Myocyte (in vitro differentiated cells): ENCODE measurements at regions not wholly inside any gene's neighbourhood (a gene's known extent, or its start where the extent isn't known, plus 50 kb on each side); places are given as distances from the start of the nearest gene placed in this dataset.
"Not testable (repeated sequence)": the region's sequence is repeated elsewhere in the genome, so short reads cannot be mapped to it uniquely, and the experiment has no call there.

Experiments
- DNase-seq: peaks from one replicate; pipeline ENCODE4 v3.0.0-alpha.2; 2012; ENCODE audit warnings: low read depth

DNA sequence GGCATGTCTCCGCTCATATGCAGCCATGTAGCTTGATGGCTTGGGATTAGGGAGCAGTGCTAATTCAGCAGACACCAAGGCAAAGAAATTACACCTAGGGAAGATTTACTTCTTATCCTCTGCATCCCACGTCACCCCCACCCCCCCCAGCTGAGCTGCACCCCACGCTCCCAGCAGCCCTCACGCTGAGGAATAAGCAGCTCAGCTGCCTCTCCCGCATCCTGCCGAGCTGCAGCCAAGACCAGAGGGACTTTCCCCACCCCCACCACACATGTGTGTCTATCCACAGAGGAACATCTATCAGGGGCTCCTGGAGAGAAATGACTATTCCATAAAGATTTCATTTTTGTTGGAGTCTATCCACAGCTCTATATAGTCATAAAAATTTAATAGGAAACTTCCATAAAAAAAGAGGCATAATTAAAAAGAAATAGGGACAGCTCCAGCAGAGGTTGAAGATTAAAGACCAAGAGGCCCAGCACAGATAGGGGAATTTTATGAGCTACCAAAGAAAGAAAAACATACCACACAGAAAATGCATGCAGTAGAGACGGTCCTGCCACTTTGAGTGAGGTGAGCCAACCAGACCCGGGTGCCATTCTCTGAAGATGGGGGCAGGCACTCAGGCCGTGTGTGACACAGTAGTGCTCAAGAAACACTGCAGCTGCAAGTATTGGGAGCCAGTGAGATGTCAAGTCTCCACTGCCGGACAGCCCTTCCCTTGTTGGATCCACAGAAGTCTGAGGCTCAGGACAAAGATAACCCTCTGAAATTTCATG lies 274.8 kb downstream of the BCL2L11 start:
- DNase-seq, result peak; percentile 73

DNA sequence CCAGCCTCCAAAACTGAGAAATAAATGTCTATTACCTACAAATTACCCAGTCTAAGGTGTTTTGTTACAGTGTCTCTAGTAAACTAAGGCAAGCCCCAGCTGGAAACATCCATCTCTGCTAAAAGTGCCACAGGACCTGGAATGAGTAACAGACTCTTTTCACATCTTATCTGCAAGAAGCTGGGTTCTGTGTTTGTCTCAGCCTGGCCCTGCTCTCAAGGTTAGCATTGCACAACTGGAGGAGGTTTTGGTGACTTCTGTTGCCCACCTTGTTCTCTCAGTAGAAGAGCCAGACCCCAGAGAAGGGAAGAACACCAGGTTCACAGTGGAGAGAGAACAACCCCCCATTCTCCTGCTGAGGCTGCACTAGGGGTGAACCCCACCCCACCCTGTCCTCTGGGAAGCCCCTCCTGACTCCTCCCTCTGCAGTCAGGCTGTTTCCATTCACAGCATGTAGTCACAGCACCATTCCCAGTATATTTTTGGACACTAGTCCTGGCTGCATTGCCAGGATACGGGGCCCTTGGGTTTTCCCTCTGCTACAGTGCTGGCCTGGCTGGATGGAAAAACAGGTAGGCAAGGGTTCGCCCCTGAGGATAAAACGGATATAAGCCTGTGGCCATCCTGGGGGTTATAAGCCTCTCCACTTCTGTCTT lies 280.0 kb downstream of the BCL2L11 start:
- not testable (repeated sequence) for DNase-seq

DNA sequence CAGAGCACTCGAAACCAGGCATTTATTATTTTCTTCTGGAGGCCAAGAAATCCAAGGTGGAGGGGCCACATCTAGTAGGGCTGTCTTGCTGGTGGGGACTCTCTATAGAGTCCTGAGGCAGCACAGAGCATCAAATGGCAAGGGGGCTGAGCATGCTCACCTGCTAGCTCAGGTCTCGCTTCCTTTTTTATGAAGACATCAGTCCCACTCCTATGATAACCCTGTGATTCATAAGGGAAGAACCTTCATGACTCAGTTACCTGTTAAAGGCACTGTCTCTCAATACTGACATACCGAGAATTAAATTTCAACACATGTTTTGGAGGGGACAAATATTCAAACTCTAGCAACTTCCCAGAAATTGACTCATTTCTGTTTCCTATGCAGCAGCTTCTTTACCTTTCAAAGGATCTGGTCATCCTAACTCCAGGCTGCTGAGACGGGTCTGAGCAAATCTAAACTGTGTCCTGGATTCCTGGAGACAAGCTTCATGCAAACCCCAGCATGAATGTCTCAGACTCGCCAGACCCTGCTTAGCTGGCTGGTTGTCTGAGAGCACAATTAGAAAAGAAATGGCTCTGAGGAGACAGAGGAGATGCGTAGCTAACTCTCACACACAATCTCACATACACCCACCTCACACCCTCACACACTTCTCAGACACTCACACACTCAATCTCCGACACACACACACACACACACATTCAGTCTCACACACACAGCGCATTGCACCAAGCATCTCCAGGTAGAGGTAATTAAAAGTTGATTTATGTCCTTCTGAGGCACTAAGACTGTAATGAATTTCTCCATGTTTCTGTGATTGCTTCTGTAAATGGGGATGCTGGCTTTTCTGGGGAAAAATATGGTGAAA lies 280.8 kb downstream of the BCL2L11 start:
- DNase-seq, result not testable (repeated sequence)

DNA sequence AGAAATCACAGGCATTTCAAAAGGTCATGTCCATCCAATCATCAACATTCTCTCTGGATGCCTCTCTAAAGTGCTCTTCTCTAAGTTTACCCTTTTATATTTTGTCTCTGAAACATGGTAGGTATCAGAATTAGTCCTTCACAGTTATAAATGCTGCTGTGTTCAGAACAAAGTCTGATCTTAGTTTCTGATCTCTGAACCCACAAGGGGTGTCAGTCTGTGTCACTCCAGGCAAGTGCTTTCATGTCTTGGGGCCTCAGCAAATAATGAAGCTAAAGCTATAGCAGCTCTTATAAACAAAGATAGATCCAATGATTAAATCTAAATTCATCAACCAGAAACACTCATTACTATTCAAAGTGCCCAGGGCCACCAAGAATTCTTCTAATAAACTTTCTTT lies 281.7 kb downstream of the BCL2L11 start:
- not testable (repeated sequence) for DNase-seq

DNA sequence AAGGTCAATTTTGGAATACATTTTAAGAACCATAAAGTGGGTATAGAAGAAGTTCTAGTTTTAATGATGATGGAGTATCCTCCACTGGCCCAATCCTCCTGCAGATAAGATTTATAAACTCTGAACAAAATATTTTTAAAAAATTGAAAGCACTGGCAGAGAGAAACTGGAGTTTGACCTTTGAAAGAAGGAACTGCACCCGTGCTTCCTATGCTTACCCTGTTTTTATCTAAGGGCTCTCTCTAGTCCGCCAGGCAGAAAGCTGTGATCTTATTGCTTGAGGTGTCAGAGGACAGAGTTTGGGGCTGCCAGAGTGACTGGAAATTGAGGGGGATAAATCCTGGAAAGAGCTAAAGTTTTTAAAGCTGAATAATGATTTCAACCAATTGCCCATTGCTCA lies 282.6 kb downstream of the BCL2L11 start:
- DNase-seq, result not testable (repeated sequence)

DNA sequence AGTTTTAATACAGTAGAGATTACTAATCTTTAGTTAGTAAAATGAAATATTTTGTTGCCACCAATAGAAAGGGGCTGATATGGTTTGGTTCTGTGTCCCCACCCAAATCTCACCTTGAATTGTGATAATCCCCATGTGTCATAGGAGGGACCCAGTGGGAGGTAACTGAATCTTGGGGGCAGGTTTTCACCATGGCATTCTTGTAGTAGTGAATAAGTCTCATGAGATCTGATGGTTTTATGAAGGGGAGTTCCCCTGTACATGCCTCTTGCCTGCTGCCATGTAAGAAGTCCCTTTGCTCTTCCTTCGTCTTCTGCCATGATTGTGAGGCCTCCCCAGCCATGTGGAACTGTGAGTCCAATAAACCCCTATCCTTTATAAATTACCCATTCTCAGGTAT lies 285.9 kb downstream of the BCL2L11 start:
- not testable (repeated sequence) for DNase-seq

DNA sequence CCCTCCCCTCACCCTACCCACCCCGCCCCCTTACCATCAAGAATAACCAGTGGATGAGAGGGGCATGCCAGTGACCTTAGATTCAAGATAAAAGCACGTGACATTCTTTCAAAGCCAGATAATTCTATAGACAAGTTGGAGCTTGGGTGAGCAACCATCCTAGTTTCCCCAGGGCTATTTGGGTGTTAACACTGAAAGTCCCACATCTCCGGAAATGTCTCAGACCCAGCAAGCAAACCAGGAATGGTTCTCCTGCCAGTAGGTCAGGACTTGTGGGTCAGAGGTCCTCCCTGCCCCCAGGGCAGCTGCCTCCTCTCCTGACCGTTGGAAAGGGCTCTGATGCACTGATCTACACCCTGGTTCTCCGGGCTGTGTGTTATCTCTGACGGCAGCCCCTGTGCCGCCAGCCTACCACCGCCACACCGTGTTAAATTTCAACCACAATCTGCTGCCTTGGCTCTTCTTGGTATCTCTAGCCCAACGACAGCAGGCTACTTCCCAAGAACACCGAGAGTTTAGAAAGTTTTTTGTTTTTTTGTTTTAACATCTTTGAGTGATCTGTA lies 287.0 kb downstream of the BCL2L11 start:
- DNase-seq, result not testable (repeated sequence)

DNA sequence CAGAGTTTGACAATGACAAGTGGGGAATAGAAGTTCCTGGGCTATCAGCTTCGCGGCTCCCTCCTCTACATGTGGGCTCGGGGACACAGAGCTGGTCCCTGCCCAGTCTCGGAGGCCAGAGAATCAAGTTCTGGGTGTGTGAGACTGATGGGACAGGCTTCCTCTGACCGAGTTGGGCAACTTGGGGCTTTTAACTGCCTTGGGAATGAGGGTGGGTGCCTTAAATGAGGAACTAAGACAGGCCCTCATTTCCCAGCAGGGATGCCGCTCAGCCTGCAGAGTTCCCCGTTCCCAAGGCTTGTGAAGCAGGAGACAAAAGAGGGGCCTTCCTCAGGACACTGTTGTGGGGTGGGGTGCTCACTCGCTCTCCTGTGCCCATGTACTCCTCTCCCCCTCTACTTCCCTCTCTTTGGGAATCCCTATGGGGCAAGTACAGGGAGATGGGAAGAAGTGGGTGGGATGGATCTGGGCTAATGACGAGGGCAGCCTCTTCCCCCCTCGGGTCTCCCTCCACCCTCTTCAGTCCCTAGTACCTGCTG lies 290.2 kb downstream of the BCL2L11 start:
- not testable (repeated sequence) for DNase-seq

DNA sequence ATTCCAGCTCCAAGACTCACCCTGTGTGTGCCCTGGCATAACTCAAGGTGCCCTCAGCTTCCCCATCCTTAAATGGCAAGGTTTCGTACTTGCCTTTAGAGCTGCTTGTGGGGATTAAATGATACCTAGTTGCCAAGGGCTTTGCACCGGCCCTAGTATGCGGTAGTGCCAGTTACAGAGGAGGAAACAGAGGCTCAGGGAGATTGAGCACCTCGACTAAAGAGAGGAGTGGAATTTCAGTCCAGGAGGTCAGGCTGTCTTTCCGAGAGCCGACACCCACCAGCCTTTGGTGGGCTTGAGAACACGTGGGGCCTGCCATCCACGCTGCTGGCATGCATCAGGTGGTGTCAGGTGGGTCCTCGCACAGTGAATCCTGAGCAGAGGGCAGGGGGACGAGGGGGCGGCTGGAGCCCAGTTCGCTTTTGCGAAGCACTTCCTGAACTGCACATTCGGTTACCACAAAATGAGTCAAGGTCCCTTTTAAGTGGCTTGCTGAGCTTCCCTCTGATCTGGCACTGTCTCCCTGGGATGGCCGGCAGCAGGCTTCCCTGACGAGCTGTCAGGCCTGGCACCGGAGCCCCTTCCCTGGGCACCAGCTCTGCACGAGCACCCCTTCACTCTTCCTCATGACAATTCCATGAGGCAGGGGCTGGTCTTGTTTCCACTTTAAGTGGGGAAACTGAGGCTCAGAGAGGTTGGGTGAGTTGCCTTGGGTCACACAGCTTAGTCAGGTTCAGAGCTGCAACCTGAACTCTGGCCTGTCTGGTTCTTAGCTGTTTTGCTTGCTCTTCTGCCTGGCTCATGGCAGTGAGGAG lies 291.4 kb downstream of the BCL2L11 start:
- DNase-seq, result not testable (repeated sequence)

DNA sequence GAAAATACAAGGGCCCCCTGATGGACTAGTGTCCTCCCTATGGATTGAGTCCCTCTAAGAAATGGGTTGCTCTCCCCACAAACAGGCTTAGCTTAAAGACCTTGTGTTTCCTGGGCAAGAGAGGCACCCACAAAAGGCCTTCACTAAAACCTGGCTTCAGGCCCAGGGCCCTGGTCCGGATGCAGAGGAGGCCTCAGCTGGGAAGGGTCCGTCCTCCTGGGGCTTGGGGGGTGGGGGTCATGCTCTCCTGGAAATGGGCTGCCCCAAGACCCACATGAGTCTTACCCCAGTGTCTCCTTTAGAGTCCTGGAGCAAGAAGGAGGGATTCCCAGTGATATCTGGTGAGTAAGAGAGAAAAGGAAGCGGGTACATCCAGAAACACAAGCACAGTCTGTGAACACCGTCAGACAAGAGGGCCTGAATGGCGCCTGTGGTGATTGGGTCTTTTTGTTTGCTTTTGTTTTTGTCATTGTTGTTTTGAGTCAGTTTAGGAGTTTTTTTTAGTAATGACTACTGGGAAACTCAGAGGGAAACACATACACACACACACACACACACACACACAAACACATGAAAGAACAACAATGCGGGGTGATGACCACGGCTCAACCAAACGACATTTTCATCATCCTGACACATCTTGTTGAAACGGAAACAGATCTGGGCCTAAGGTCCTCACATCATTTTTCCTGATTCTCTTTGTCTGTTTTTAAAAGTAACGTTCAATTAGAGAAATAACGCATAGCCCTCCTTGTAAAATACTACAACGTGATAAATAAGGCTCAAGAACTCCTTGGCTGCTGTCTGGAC lies 292.3 kb downstream of the BCL2L11 start:
- DNase-seq, result not testable (repeated sequence)

DNA sequence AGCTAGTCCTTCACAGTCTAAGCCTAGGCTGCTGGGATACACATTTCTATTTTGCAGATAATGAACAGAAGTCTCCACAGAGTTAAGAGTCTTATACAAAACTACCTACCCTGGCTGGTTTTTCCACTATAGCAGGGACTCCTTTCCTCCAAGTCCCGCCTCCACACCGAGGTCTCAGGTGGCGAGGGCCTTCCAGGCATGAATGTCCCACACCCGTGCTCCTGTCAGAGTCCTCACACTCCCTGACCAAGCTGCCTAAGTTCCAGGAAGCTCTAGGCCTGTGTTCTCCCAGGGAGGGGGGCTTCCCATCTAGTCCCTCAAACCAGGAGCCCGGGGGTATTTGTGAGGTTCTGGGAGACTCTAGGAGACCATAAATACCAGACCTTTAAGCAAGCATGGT lies 293.2 kb downstream of the BCL2L11 start:
- DNase-seq, result peak; percentile 4

DNA sequence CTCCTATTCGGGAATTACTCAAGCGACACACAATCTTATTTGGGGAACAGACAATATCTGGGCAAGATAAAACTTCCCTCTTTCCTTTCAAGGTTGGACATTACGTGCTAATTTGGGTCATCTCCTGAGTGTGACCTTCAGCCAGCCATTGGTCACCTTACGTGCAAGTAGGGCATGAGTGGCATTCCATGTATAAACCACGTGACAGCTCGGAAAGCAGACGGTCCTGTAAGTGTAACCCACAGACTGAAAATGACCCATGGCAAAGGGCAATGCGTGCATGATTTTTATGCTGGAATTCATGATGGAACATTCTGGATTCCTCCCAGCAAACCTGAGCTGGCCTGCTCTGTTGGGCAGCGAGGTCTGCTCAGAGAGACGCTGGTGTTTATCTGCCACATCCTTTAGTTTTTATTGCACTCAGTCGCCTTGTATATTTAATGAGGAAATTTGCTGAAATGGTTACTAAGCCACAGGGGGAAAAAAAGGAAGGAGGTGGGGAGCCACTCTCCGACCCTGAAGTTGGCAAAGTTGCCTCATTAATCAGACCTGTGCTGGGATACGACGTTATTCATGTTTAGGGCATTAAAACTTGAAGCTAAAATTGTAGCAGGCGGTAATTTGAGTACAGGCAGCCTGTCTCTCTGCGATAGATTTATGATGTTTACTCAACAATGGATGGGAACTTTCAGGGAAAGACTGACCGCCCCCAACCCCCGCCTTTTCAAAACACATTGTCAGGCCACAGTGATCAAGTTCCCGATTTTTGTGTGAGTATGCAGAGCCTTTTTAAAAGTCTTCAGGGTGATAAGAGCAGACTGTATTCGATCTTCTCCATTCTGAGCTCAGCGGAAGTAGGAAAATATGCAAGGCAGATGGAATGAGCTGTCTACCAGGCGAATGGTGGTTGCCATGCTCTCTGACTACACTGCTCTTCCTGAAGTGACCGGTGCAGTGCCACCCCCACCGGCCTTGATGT lies 295.3 kb downstream of the BCL2L11 start:
- peak; percentile 24 for DNase-seq

DNA sequence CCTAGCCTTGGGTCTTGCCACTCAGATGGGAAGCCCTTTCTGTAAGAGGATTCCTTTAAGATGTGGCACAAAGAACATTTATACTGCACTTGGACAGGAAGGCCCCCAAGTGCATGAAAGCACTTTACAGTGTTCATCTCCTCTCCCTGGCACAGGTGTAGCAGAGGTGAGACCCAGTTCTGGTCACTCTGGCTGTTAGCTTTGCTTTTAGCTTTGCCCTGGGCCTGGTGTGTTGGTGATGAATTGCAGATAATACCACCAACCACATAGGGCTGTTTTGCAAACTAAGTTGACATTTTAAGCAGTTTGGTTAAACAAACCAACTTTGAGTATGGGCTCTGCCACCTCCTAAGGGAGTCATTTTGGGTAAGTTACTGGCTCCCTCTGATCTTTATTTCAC lies 296.3 kb downstream of the BCL2L11 start:
- DNase-seq, result not testable (repeated sequence)

DNA sequence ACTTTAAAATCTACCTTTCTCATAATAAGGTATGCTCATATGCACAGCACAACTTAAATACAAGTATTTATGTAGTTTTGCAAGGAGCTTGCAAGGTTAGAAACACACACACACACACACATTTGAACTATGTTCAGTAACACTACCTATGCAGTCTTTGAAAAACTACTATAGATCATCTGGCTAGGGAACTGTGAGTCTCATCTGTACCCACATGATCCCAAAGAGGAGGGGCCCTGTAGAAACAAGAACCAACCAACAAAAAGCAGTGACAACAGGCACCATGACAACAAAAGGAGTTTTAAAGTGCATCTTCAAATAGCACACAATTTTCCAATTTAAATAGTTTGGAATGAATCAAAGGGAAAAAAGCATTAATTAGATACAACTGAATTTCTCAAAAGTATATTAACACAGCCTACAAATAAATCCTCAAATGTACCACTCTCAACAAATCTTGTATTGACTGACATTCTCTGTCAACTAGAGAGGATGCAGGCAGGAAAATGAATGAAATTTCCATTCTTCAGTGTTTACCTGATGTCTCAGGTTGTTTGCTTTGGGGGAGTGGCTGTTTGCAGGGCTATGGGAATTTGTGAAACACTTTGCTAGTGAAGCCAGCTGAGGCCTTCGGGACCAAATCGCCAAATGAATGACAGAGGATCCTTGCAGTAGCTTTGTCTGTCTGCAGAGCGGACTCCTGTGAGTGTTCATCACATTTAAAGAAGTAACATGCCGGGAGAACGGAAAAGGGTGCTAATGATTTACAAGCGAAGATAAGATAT lies 297.6 kb downstream of the BCL2L11 start:
- DNase-seq, result peak; percentile 11

DNA sequence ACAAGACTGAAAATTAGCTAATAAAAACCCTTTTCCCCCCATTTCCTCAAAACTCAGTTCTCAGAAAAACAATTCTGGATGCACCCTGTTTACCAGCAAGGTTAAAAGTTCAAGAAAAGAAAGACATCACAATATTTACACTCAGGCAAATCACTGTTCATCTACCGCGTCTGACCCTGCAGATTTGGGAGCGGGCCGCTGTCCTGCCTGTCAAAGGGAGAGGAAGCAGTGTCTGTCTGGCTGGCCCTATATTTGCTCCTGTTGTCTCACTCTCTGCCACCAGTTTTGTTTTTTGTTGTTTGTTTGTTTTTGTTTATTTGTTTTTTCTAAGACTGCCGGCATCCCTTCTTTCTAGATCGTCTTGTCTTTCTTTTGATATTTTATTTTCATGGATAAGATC lies 299.4 kb downstream of the BCL2L11 start:
- DNase-seq, result not testable (repeated sequence)

DNA sequence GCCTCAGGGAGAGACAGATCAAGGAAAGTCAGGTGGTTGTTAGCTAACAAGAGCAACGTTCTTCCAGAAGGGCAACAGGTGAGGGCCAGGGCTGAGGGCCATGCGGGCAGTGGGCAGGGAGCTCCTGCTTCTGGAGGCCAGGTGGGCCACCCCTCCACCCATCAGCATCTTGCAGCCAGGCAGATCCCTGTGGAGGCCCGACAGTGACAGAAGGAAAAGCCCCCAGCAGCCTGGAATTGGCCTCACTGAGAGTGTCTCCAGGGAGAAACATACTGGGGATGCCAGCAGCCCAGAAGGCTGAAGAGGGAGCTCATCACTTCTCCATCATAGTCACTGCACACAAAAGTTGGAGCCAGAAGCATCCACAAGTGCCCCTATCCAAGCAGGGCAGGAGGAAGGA lies 300.1 kb downstream of the BCL2L11 start:
- DNase-seq, result not testable (repeated sequence)

DNA sequence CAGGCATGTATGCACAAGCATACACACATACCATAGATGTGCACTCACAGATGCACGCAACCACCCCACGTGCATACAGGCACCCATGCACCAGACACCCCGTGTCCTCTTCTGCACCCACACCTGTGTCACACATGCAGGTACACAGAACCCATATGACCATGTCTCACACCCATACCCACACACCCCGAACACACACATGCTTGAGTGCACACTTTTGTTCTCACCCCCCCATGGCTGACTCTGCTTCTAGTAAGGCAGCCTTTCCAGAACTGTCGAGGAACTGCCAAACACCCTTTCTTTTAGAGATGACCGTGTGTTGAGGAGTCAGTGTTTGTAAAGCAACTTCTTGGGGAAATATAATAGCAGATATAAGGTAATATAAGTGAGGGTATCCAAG lies 301.2 kb downstream of the BCL2L11 start:
- not testable (repeated sequence) for DNase-seq
